GM12878 (cell line): ENCODE measurements at regions not wholly inside any gene's neighbourhood (a gene's known extent, or its start where the extent isn't known, plus 50 kb on each side); places are given as distances from the start of the nearest gene placed in this dataset.

ENCODE experiments used
- ATAC-seq: fragments of 200-7000 bp; cut with Tn5 transposase; 3 replicates; pipeline ENCODE4 v1.9.1; 2020; ENCODE audit warnings: mild to moderate bottlenecking, moderate library complexity
- BruUV-seq: library from RNA; stranded (reverse); fragments of 400-500 nt; replicated peaks from 2 replicates; lab custom pipeline; 2021; lab: Mats Ljungman, UMichigan
- CTCF ChIA-PET: fragments of 300-600 bp; sonication (Branson Sonifier 250); formaldehyde crosslinking; extraction: SDS; loops from one replicate; lab custom pipeline; 2021; ENCODE audit warnings: inconsistent platforms; lab: Yijun Ruan, JAX
- POLR2A ChIA-PET: fragments of 350-600 bp; formaldehyde crosslinking; extraction: SDS; loops from one replicate; lab custom pipeline; 2021; ENCODE audit warnings: inconsistent platforms; lab: Charles Lee
- RAD21 ChIA-PET: fragments of 300-600 bp; sonication (Branson Sonifier 250); formaldehyde crosslinking; loops from one replicate; lab custom pipeline; 2023; ENCODE audit warnings: antibody characterized with exemption; ENCODE audit not compliant: unreplicated experiment; lab: Charles Lee
- SMC1A ChIA-PET: fragments of 300-600 bp; sonication (Branson Sonifier 250); formaldehyde crosslinking; loops from one replicate; lab custom pipeline; 2023; ENCODE audit not compliant: unreplicated experiment, uncharacterized antibody; lab: Charles Lee
- DNase-seq: peaks from one replicate; pipeline ENCODE4 v3.0.0-alpha.2; 2011; ENCODE audit warnings: low read depth, low spot score
- FAIRE-seq: peaks from 3 replicates; lab custom pipeline; 2011; peaks lifted over from hg19 to GRCh38; lab: Jason Lieb, UNC
- H2AFZ ChIP-seq: 2 replicates; pipeline ENCODE4 v1.6.0; 2011; ENCODE audit warnings: low read depth, low read length, control low read depth; ENCODE audit not compliant: control insufficient read depth
- H3K27ac ChIP-seq: 2 replicates; pipeline ENCODE4 v1.5.1; 2011; ENCODE audit warnings: control low read depth; ENCODE audit not compliant: control insufficient read depth, insufficient read depth
- H3K27me3 ChIP-seq, 2 experiments: replicated peaks in 1 of 2; 2 replicates each; pipeline versions ENCODE4 v1.6.0 to v1.6.1; 2011; ENCODE audit warnings: low read length in 1 of 2; ENCODE audit not compliant: control insufficient read depth in 2 of 2, insufficient read depth in 2 of 2
- H3K36me3 ChIP-seq, 2 experiments: 2 replicates each; pipeline ENCODE4 v1.5.1; 2011; ENCODE audit warnings: low read length in 1 of 2; ENCODE audit not compliant: control insufficient read depth in 2 of 2, insufficient read depth in 2 of 2
- H3K4me1 ChIP-seq: 2 replicates; pipeline ENCODE4 v1.6.1; 2011; ENCODE audit warnings: mild to moderate bottlenecking, low read length, moderate library complexity, mixed read lengths; ENCODE audit not compliant: control insufficient read depth, insufficient read depth
- H3K4me2 ChIP-seq: 2 replicates; pipeline ENCODE4 v1.6.0; 2011; ENCODE audit warnings: control low read depth; ENCODE audit not compliant: control insufficient read depth, insufficient read depth
- H3K4me3 ChIP-seq: fragments of 200-600 bp; sonication (generic); 2 replicates; pipeline ENCODE4 v1.5.1; 2016
- H3K79me2 ChIP-seq: 2 replicates; pipeline ENCODE4 v1.6.0; 2011; ENCODE audit warnings: low read length; ENCODE audit not compliant: control insufficient read depth, insufficient read depth
- H3K9ac ChIP-seq: 2 replicates; pipeline ENCODE4 v1.8.0; 2011; ENCODE audit warnings: low read length, control low read depth, mixed read lengths; ENCODE audit not compliant: control insufficient read depth, insufficient read depth
- H3K9me3 ChIP-seq: replicated peaks from 3 replicates; pipeline ENCODE4 v1.5.1; 2011; ENCODE audit warnings: mild to moderate bottlenecking, low read length; ENCODE audit not compliant: control insufficient read depth, insufficient read depth
- H4K20me1 ChIP-seq: 2 replicates; pipeline ENCODE4 v1.6.0; 2011; ENCODE audit not compliant: control insufficient read depth, insufficient read depth
- BACH1 ChIP-seq: fragments of 450-650 bp; IDR thresholded peaks from 2 replicates; pipeline ENCODE4 v1.6.1; 2017; ENCODE audit warnings: mild to moderate bottlenecking, borderline replicate concordance
- BCL3 ChIP-seq: IDR thresholded peaks from 2 replicates; pipeline ENCODE4 v1.6.1; 2011; ENCODE audit warnings: borderline replicate concordance, low read depth, mild to moderate bottlenecking, moderate library complexity, low read length; ENCODE audit not compliant: insufficient read depth, poor library complexity, severe bottlenecking
- BHLHE40 ChIP-seq, 2 experiments: fragments of 450-650 bp in 1 of 2; IDR thresholded peaks; 2 replicates each; pipeline ENCODE4 v1.6.1; 2011 to 2017; ENCODE audit warnings: low read depth in 2 of 2, borderline replicate concordance in 1 of 2, improper control_type of control experiment in 1 of 2, low read length in 1 of 2, mild to moderate bottlenecking in 1 of 2
- CBFB ChIP-seq: IDR thresholded peaks from 2 replicates; pipeline ENCODE4 v1.6.1; 2016; ENCODE audit warnings: antibody characterized with exemption, low read depth
- MEF2B ChIP-seq: fragments of 450-650 bp; IDR thresholded peaks from 2 replicates; pipeline ENCODE4 v1.6.1; 2018; ENCODE audit warnings: mild to moderate bottlenecking, moderate library complexity; ENCODE audit not compliant: partially characterized antibody, poor library complexity, severe bottlenecking
- MTA3 ChIP-seq: IDR thresholded peaks from 2 replicates; pipeline ENCODE4 v1.6.1; 2012; ENCODE audit warnings: low read length, inconsistent platforms, borderline replicate concordance
- MYB ChIP-seq: fragments of 150-350 bp; IDR thresholded peaks from 2 replicates; pipeline ENCODE4 v1.6.1; 2014; ENCODE audit warnings: mild to moderate bottlenecking, low read depth, low read length, borderline replicate concordance
- MYC ChIP-seq: IDR thresholded peaks from 2 replicates; pipeline ENCODE4 v1.6.1; 2011; ENCODE audit warnings: mild to moderate bottlenecking, low read length, moderate library complexity, inconsistent platforms; ENCODE audit not compliant: insufficient read depth, insufficient replicate concordance, insufficient read length, severe bottlenecking
- NFYA ChIP-seq: IDR thresholded peaks from 2 replicates; pipeline ENCODE4 v1.6.1; 2011; ENCODE audit warnings: low read depth, mild to moderate bottlenecking, low read length, improper control_type of control experiment, borderline replicate concordance
- PML ChIP-seq: IDR thresholded peaks from 2 replicates; pipeline ENCODE4 v1.6.1; 2012; ENCODE audit warnings: low read length, inconsistent platforms
- POLR2AphosphoS5 ChIP-seq: IDR thresholded peaks from 2 replicates; pipeline ENCODE4 v1.6.1; 2011; ENCODE audit warnings: mild to moderate bottlenecking, low read length, inconsistent platforms
- RAD51 ChIP-seq: fragments of 450-650 bp; IDR thresholded peaks from 2 replicates; pipeline ENCODE4 v1.6.1; 2016; ENCODE audit warnings: moderate library complexity, mild to moderate bottlenecking, inconsistent platforms
- SMAD5 ChIP-seq: IDR thresholded peaks from 2 replicates; pipeline ENCODE4 v1.6.1; 2016; ENCODE audit warnings: antibody characterized with exemption, low read depth
- SUZ12 ChIP-seq: fragments of 200-600 bp; sonication (generic); IDR thresholded peaks from one replicate; pipeline ENCODE4 v1.6.1; 2018; ENCODE audit warnings: antibody characterized with exemption, mild to moderate bottlenecking; ENCODE audit not compliant: unreplicated experiment
- in situ Hi-C: fragments of 300-500 bp; cut with MboI; formaldehyde crosslinking; loops from 9 replicates; pipeline ENCODE4 v1.14.3; 2018; ENCODE audit warnings: mixed read lengths
- intact Hi-C: fragments of 100-400 bp; cut with micrococcal nuclease; formaldehyde crosslinking; loops from one replicate; pipeline ENCODE4 v1.14.2; 2022; ENCODE audit not compliant: unreplicated experiment
- TF ChIP-seq, protein P1 (sequence below): IDR thresholded peaks from 2 replicates; pipeline ENCODE4 v1.6.1; 2011; ENCODE audit warnings: mild to moderate bottlenecking, low read depth, low read length, moderate library complexity; ENCODE audit not compliant: insufficient replicate concordance
- TF ChIP-seq, protein P2 (sequence below): fragments of 450-650 bp; IDR thresholded peaks from 2 replicates; pipeline ENCODE4 v1.6.1; 2014; ENCODE audit warnings: mild to moderate bottlenecking
- TF ChIP-seq, protein P3 (sequence below): fragments of 450-650 bp; IDR thresholded peaks from 2 replicates; pipeline ENCODE4 v1.6.1; 2016; ENCODE audit warnings: mild to moderate bottlenecking

DNA sequence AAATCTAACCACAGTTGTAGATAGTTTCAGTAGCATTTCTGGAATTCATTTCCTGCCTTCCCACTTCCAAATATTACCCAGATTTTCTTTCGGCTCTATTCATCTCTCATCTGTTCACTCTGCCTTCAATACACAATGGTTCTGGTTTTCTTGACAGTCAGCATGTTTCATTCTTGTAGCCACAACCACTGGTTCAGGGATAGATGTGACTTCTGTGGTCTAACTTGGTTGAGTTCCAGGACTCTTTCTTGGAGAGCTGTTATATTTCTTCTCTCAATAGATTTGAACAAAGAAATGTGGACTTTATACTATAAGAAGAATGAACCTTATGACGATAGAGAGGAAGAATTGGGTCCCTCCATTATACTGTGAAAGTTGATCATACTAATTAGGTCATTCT is 228.8 kb downstream of the NSUN3 start (continued):
- TF ChIP-seq, protein P1, sequence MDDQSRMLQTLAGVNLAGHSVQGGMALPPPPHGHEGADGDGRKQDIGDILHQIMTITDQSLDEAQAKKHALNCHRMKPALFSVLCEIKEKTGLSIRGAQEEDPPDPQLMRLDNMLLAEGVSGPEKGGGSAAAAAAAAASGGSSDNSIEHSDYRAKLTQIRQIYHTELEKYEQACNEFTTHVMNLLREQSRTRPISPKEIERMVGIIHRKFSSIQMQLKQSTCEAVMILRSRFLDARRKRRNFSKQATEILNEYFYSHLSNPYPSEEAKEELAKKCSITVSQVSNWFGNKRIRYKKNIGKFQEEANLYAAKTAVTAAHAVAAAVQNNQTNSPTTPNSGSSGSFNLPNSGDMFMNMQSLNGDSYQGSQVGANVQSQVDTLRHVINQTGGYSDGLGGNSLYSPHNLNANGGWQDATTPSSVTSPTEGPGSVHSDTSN, result no peak
- no peak for TF ChIP-seq BHLHE40 (IDR thresholded peaks at IDR 0.05; ENCODE audit: borderline replicate concordance in 1 of 2, low read depth in 2 of 2, low read length in 1 of 2)
- TF ChIP-seq MYC, result no peak
- no peak for TF ChIP-seq NFYA
- TF ChIP-seq MEF2B, result no peak
- no peak for TF ChIP-seq PML
- no peak for TF ChIP-seq MTA3
- TF ChIP-seq, protein P2, sequence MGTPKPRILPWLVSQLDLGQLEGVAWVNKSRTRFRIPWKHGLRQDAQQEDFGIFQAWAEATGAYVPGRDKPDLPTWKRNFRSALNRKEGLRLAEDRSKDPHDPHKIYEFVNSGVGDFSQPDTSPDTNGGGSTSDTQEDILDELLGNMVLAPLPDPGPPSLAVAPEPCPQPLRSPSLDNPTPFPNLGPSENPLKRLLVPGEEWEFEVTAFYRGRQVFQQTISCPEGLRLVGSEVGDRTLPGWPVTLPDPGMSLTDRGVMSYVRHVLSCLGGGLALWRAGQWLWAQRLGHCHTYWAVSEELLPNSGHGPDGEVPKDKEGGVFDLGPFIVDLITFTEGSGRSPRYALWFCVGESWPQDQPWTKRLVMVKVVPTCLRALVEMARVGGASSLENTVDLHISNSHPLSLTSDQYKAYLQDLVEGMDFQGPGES, result no peak

DNA sequence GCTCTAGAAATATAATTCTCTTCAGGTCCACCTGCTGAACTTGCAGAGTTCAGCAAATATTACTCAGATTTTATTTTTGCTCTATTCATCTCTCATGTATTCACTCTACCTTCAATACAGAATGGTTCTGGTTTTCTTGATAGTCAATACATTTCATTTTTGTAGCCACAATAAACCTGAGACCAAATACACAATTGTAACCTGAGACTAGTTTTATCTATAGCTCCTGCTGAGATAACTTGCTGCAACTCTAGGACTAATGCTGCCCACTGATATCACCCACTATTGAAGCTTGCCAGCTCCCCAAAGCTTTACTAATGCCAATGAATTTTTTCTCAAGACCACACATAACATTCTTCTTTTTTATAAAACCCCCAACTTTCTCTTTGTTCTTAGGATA is 229.3 kb downstream of the NSUN3 start:
- no peak overlapping the region for H3K27ac ChIP-seq
- POLR2A ChIA-PET, result no interaction called here
- CTCF ChIA-PET, result no interaction called here
- H3K79me2 ChIP-seq, result no peaks in the 10 kb centered on the region
- H3K4me2 ChIP-seq, result no peak overlapping the region
- H4K20me1 ChIP-seq, result no peaks in the 10 kb centered on the region
- BruUV-seq, result no TSS peak
- H3K4me3 ChIP-seq, result no peak overlapping the region
- H3K4me1 ChIP-seq, result no peaks in the 10 kb centered on the region
- no peaks in the 10 kb centered on the region for H3K9me3 ChIP-seq
- FAIRE-seq (no peak), ATAC-seq (no peak), DNase-seq (no peak)
- H3K27me3 ChIP-seq, result no peaks in the 10 kb centered on the region
- SMC1A ChIA-PET, result interaction anchor here (1.0 to 1.3 kb wide), 2 partner anchors 9 to 84 kb away, joined by 3 to 4 read pairs; no protein-coding TSS in a partner anchor
- H2AFZ ChIP-seq, result no peak overlapping the region
- in situ Hi-C loops, result no loop called here
- intact Hi-C loops, result loop anchor here (5.0 kb wide), 1 partner anchor 1580 kb away; no protein-coding TSS in a partner anchor
- no peaks in the 10 kb centered on the region for H3K36me3 ChIP-seq
- no peak overlapping the region for H3K9ac ChIP-seq
- RAD21 ChIA-PET, result interaction anchor here (1.1 kb wide), 1 partner anchor 42 kb away, joined by 3 read pairs; no protein-coding TSS in a partner anchor
- TF ChIP-seq MYB, result no peak
- no peak for TF ChIP-seq POLR2AphosphoS5
- TF ChIP-seq SUZ12, result no peak
- TF ChIP-seq BCL3, result no peak
- TF ChIP-seq SMAD5, result no peak
- TF ChIP-seq, protein P3, sequence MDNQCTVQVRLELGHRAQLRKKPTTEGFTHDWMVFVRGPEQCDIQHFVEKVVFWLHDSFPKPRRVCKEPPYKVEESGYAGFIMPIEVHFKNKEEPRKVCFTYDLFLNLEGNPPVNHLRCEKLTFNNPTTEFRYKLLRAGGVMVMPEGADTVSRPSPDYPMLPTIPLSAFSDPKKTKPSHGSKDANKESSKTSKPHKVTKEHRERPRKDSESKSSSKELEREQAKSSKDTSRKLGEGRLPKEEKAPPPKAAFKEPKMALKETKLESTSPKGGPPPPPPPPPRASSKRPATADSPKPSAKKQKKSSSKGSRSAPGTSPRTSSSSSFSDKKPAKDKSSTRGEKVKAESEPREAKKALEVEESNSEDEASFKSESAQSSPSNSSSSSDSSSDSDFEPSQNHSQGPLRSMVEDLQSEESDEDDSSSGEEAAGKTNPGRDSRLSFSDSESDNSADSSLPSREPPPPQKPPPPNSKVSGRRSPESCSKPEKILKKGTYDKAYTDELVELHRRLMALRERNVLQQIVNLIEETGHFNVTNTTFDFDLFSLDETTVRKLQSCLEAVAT, result no peak
- no peak for TF ChIP-seq RAD51
- TF ChIP-seq BACH1, result no peak
- TF ChIP-seq CBFB, result no peak
